Brain microvascular endothelial cell (primary cell): ENCODE measurements at regions not wholly inside any gene's neighbourhood (a gene's known extent, or its start where the extent isn't known, plus 50 kb on each side); places are given as distances from the start of the nearest gene placed in this dataset.

Experiments used
- DNase-seq: peaks from one replicate; pipeline ENCODE4 v3.0.0-alpha.2; 2020
- H3K27ac ChIP-seq: fragments of 250-450 bp; sonication (Bioruptor Pico); 2 replicates; pipeline ENCODE4 v1.5.1; 2020; ENCODE audit warnings: mild to moderate bottlenecking, moderate library complexity
- H3K27me3 ChIP-seq: fragments of 250-450 bp; sonication (Bioruptor Pico); replicated peaks from 2 replicates; pipeline ENCODE4 v1.5.1; 2020; ENCODE audit warnings: mild to moderate bottlenecking
- H3K36me3 ChIP-seq: fragments of 250-450 bp; sonication (Bioruptor Pico); replicated peaks from 2 replicates; pipeline ENCODE4 v1.5.1; 2020; ENCODE audit warnings: mild to moderate bottlenecking
- H3K4me3 ChIP-seq: 2 replicates; pipeline ENCODE4 v1.5.1; 2011; ENCODE audit warnings: low read depth, mild to moderate bottlenecking, control low read depth, low read length, moderate library complexity
- in situ Hi-C: cut with HindIII; loops from 2 replicates; pipeline ENCODE4 v1.10.0; 2017; ENCODE audit warnings: low sequenced_read_pairs, low pct_ligation_motif_present
- TF ChIP-seq, protein P1 (sequence below): IDR thresholded peaks from 2 replicates; pipeline ENCODE4 v1.5.1; 2011; ENCODE audit warnings: low read depth, mild to moderate bottlenecking, moderate library complexity, low read length, control low read depth, inconsistent platforms; ENCODE audit errors: missing control alignments

GRCh38 chr2:8028436-8028835, 653.4 kb upstream of the ID2 start:
- Histone ChIP-seq H3K36me3 (no peaks in the 10 kb centered on the region), H3K27me3 (no peaks in the 10 kb centered on the region), H3K4me3 (no peak overlapping the region), H3K27ac (no peak overlapping the region)
- TF ChIP-seq, protein P1, sequence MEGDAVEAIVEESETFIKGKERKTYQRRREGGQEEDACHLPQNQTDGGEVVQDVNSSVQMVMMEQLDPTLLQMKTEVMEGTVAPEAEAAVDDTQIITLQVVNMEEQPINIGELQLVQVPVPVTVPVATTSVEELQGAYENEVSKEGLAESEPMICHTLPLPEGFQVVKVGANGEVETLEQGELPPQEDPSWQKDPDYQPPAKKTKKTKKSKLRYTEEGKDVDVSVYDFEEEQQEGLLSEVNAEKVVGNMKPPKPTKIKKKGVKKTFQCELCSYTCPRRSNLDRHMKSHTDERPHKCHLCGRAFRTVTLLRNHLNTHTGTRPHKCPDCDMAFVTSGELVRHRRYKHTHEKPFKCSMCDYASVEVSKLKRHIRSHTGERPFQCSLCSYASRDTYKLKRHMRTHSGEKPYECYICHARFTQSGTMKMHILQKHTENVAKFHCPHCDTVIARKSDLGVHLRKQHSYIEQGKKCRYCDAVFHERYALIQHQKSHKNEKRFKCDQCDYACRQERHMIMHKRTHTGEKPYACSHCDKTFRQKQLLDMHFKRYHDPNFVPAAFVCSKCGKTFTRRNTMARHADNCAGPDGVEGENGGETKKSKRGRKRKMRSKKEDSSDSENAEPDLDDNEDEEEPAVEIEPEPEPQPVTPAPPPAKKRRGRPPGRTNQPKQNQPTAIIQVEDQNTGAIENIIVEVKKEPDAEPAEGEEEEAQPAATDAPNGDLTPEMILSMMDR = no peak
- in situ Hi-C loops = no loop called here
- no peak for DNase-seq

DNA sequence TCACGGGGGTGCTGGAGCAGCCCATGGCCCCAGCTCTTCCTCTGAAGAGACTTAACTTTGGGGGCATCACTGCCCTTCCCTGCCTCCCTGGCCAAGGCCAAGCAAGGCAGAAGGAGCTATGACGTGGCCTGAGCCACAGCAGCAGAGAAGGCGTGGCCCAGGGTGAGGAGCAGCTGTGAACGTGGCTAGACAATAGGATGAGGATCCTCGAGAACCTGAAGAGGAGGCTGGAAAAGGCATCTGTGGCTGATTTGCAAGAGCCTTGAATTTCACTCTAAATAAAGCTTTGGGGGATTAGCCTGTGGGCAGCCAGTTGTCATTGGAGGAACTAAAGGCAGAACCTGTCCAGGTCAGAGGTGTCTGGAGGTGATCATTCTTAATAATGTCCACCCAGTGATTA, 652.9 kb upstream of the ID2 start:
- no peak for DNase-seq
- in situ Hi-C loops = no loop called here
- no peaks in the 10 kb centered on the region for H3K27me3 ChIP-seq
- no peaks in the 10 kb centered on the region for H3K36me3 ChIP-seq
- H3K4me3 ChIP-seq = no peak overlapping the region
- no peak overlapping the region for H3K27ac ChIP-seq
- TF ChIP-seq, protein P1 = no peak

DNA sequence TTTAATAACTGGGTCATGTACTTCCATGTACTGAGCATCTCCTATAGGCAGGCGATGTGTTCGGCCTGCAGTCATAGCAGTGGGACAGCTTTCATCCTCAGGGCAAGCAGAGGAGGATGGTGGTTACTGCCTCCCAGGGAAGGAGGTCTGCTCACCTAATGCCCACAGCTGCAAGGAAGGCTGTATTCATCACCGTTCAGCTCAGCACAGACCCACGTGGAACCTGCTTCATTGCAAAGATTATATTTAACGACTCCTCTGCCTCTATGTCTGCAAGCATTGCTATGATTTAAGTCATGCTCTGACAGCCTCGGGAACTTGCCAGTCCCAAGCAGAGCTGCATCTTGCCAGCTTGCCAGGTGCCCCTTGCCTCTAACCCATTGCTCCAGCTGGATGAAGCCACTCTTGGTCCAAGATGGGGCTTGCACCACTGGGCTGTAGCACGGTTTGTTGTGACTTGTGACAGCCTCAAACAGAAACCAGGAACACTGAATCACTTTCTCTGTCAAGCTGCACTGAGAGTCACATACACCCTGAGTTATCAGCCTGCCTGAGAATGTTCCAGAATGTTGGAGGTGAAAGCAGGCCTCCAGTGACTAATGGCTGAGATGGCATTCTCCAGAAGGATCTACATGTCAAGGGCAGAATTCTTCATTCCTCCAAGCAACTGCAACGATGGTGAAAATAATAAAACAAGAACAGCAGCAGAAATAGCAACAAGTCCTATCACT, 651.1 kb upstream of the ID2 start:
- H3K4me3 ChIP-seq = no peak overlapping the region
- no peaks in the 10 kb centered on the region for H3K36me3 ChIP-seq
- no peak for DNase-seq
- H3K27me3 ChIP-seq = no peaks in the 10 kb centered on the region
- H3K27ac ChIP-seq = no peak overlapping the region
- in situ Hi-C loops = no loop called here
- TF ChIP-seq, protein P1 = no peak

DNA sequence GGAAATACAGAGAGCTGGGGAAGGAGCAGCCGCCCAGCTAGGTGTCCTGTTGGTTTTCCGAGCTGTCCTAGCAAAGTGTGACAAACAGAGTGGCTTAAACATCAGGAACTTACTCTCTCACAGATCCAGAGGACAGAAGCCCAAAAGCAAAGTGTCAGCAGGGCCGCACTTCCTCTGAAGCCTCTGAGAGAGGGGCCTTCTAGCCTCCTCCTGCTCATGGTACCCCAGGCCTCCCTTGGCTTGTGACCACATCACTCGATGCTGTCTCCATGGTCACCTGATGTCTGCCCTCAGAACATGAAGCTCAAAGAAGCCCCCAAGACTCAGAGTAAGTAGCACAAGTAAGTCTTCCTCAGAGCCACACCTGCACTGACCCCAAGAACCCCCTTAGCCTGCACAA, 650.5 kb upstream of the ID2 start:
- no peak overlapping the region for H3K4me3 ChIP-seq
- no peak overlapping the region for H3K27ac ChIP-seq
- in situ Hi-C loops = no loop called here
- DNase-seq = no peak
- H3K36me3 ChIP-seq = no peaks in the 10 kb centered on the region
- no peaks in the 10 kb centered on the region for H3K27me3 ChIP-seq
- TF ChIP-seq, protein P1 = no peak

GRCh38 chr2:8033546-8034096, 648.2 kb upstream of the ID2 start:
- Histone ChIP-seq H3K4me3 (no peak overlapping the region), H3K36me3 (no peaks in the 10 kb centered on the region), H3K27me3 (no peaks in the 10 kb centered on the region), H3K27ac (no peak overlapping the region)
- in situ Hi-C loops = no loop called here
- DNase-seq = no peak
- TF ChIP-seq, protein P1 = no peak

DNA sequence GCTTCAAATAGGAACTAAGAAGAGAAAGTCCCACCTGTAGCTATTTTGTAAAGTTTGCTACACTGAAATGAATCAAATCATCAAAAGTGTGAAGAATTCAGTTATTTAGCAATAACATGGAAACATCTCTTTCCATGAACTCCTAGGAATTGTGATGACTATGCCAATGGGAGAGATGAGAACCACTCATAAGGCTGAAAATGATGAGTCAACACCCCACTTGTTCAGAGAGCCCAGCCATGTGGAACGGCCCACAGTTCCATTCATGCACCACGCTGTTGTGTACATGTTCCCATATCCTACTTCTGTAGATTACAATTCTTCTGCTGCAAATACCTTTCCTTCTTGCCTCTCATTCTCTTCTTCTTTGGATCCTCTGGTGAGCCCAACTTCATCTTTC, 645.5 kb upstream of the ID2 start:
- TF ChIP-seq, protein P1 = no peak
- Histone ChIP-seq H3K4me3 (no peak overlapping the region), H3K27ac (no peak overlapping the region), H3K36me3 (no peaks in the 10 kb centered on the region), H3K27me3 (no peaks in the 10 kb centered on the region)
- no peak for DNase-seq
- in situ Hi-C loops = no loop called here
